HG02798 (cell line): ENCODE measurements at regions not wholly inside any gene's neighbourhood (a gene's known extent, or its start where the extent isn't known, plus 50 kb on each side); places are given as distances from the start of the nearest gene placed in this dataset.
"Not testable (repeated sequence)": the region's sequence is repeated elsewhere in the genome, so short reads cannot be mapped to it uniquely, and the experiment has no call there.

Experiments used
- ATAC-seq: cut with Tn5 transposase; IDR thresholded peaks from one replicate; pipeline ENCODE4 v1.9.1; 2021; ENCODE audit warnings: mild to moderate bottlenecking; ENCODE audit not compliant: unreplicated experiment, poor library complexity

DNA sequence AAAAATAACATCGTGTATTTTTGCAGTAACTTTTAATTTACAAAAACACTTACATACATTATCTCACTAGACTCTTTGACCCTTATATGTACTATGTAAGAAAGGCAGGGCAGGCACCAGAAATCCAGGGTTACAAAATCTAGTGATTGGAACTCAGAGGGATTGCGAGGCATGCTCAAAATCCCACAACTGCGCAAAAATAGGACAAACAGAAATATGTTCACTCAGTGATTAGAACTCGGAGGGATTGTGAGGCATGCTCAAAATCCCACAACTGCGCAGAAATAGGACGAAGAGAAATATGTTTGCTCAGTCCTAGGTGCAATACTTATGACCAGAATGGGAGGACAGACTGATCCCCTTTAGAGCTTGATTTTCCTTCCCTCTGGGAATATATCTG, 79.2 kb upstream of the TGFBR2 start:
- no peak for ATAC-seq

DNA sequence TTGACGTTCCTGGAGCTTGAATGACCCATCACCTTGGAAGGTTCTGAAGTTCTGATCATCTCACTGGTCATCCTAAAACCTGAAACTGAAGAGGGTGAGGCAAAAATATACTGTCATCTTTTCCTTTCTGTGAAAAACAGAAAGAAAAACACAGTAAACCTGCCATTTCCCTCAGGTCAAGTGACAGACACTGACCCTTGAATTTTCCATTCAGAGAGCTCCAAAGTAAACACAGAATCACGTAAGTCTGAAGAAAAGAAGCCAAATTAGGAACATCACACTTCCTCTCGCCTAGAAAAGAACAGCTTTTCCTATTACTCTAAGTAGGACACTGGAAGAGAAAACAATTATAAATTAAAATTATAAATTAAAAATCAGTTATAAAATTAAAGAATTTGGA, 78.7 kb upstream of the TGFBR2 start:
- ATAC-seq: no peak

- ATAC-seq: no peak
These were observed 76.3 kb upstream of the TGFBR2 start for GRCh38 chr3:30530084-30530483.

DNA sequence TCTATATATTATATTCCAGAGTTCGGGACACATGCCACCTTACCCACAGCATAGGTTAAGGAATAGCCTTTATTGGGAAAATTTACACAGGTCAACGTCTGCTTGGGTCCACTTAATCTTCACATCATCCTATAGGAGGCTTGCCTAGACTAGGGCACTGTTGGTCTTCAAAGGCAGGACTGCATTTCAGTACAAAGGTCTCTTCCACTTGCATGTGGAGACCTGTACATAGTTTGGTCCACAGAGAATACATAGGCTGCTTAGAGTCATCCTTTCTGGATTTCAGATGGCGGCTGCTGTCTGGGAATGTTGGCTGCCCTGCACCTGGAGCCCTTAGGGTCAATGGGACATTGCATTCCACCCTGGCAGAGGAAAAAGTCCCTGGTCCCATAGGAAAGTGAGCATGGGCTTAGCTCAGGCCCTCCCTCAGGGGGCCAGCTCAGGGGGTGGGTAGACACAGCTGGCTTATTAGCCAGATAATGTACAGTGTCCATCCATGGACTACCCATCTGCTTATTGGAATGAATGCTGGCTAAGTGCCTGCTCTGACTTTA, 75.3 kb upstream of the TGFBR2 start:
- ATAC-seq: no peak

GRCh38 chr3:30535525-30535924, 70.9 kb upstream of the TGFBR2 start:
- no peak for ATAC-seq

DNA sequence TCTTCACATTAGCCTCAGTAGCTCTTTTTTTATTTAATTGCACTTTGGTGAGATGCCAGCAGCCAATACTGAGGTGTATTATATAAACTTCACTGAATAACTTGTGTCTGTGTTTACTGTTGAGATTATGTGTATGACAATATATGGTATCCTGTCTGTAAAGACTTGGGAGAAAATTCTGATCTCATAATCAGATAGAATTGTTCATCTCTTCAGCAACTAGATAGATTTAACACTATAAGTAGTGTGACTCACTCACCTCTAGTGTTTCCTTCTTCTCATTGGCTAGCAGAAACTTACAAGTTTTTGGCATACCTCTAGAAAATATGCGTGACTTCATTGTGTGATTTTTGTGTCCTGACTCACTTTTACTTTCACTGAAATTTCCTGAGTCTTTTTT, 67.6 kb upstream of the TGFBR2 start:
- ATAC-seq: no peak

- no peak for ATAC-seq
These were observed 67.2 kb upstream of the TGFBR2 start for GRCh38 chr3:30539206-30539605.

DNA sequence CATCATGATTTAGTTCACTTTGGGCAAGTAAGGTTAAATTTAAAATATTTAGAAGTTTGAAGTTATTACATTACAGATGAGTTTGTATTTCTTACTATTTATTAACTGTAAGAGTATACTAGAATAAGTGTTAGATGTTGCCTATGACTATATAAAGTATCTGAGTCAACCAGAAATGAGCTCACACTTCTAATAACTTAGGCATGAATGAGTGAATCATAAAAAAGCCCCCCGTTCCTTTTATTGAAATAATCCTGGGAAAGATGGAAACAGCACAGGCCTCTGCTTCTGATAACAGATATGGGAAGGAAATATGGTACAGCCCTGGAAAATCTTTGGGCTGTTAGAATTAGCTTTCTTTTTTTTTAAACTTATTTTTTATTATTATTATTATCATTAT, 66.6 kb upstream of the TGFBR2 start:
- ATAC-seq: no peak

GRCh38 chr3:30541156-30541555, 65.2 kb upstream of the TGFBR2 start:
- ATAC-seq: not testable (repeated sequence)

GRCh38 chr3:30542897-30543296, 63.5 kb upstream of the TGFBR2 start:
- ATAC-seq: no peak

DNA sequence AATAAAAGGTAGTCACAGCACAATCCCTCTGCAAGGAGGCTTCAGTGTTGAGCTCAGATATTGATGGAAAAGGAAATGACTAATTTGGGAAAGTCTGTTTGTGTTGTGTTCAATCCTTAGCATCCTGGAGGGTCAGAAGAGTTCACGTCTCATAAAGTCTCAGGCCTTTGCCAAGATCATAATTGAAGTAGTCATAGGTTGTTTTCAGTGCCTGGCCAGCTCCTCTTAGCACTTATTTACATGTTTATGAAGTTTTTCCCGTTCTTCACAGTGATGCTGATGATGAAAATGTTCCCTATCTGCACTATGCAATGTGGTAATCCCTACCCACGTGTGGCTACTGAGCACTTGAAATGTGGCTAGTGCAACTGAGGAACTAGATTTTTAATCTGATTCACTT, 61.6 kb upstream of the TGFBR2 start:
- no peak for ATAC-seq

DNA sequence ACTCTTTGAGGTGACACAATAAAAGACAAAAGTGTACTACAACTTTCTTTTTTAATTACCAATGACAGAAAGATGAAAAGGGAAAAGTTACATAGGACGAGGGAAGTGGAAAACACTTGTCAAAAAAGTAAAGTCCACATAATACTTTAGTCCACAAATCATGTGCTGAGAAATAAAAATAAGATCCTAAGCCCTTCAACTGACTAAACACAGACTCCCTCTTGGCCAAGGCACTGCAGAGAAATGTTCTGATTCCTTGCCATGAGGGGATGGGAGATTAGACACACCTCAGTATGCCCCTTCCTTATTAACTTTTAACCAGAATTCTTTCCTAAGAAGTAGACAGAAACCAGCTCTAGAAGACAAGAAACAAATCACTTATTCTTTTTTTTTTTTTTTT, 59.5 kb upstream of the TGFBR2 start:
- no peak for ATAC-seq

DNA sequence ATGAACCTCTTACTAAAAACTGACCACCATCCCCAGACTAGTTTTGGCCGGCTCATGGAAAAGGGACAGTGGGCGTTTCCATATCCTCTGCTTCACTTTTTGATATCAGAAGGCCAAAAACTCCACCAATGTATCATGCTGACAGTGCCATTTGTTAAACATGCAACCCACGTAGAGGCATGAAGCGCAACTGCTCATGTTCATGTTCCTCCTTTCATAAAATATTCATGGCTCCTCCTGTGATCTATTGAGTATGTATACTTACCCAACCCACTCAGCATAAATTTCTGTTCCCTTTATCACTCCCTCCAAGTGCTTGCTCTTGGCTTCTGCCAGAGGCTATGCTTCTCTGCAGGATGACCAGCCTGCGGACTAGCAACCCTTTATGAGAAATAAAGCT, 58.7 kb upstream of the TGFBR2 start:
- ATAC-seq: no peak

- no peak for ATAC-seq
These were observed 57.8 kb upstream of the TGFBR2 start for GRCh38 chr3:30548600-30548999.

- ATAC-seq: no peak
These were observed 56.8 kb upstream of the TGFBR2 start for GRCh38 chr3:30549600-30549999.

GRCh38 chr3:30550246-30550645, 56.2 kb upstream of the TGFBR2 start:
- no peak for ATAC-seq

- ATAC-seq: no peak
These were observed 55.1 kb upstream of the TGFBR2 start for GRCh38 chr3:30551266-30551665.

DNA sequence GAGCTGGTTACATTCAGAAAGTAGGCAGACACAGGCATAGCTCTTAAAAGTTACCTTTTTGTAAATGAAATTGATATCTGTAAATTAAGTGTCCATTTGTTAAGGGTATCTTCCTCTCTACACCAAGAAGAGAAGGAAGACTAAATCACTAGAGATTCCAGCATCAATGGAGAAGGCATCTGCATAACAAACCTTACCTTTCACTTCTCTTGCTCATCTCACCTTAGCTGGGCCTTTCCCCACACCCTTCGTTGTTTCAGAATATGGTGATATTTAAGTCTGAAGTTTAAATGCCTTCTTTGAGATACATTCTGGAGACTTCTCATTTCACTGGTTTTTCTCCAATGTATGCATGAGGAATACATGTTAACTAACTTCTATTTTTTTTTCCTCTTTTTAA, 54.5 kb upstream of the TGFBR2 start:
- ATAC-seq: no peak

GRCh38 chr3:30553641-30554316, 52.6 kb upstream of the TGFBR2 start:
- ATAC-seq: no peak

- no peak for ATAC-seq
These were observed 52.1 kb upstream of the TGFBR2 start for GRCh38 chr3:30554317-30554690.

DNA sequence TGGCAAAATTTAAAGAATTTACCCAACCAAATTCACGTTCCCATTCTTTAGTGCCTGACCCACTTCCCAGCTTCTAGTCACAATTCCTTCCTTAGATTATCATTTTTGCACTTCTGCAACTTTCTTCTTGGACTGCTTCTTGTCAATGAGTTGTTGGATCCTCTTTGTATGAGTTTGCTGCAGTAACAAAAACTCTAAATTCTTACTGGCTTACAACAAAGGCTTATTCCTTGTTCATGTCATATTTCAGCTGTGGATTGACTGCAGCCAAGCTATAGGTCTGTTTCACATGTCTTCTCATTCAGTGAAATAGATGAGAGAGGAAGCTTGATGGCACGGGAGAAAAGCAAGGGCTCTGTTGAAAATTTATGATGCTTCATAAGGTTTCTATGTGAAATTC, 50.4 kb upstream of the TGFBR2 start:
- no peak for ATAC-seq
